ENCODE measurements at regions not wholly inside any gene's neighbourhood (a gene's known extent, or its start where the extent isn't known, plus 50 kb on each side); places are given as distances from the start of the nearest gene placed in this dataset.

- TF ChIP-seq, protein P1, sequence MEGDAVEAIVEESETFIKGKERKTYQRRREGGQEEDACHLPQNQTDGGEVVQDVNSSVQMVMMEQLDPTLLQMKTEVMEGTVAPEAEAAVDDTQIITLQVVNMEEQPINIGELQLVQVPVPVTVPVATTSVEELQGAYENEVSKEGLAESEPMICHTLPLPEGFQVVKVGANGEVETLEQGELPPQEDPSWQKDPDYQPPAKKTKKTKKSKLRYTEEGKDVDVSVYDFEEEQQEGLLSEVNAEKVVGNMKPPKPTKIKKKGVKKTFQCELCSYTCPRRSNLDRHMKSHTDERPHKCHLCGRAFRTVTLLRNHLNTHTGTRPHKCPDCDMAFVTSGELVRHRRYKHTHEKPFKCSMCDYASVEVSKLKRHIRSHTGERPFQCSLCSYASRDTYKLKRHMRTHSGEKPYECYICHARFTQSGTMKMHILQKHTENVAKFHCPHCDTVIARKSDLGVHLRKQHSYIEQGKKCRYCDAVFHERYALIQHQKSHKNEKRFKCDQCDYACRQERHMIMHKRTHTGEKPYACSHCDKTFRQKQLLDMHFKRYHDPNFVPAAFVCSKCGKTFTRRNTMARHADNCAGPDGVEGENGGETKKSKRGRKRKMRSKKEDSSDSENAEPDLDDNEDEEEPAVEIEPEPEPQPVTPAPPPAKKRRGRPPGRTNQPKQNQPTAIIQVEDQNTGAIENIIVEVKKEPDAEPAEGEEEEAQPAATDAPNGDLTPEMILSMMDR (conservative IDR thresholded peaks at IDR 0.05 in 1 of 2, IDR thresholded peaks at IDR 0.05 in 1 of 2; ENCODE audit: low read depth in 1 of 2, low read length in 2 of 2), result no peak
- TF ChIP-seq EZH2 (IDR thresholded peaks at IDR 0.05; ENCODE audit: low read length, missing control alignments), result no peak
Measured at GRCh38 chr15:98505611-98506031, 142.7 kb upstream of the IGF1R start.
